Keratinocyte (primary cell): ENCODE measurements at regions not wholly inside any gene's neighbourhood (a gene's known extent, or its start where the extent isn't known, plus 50 kb on each side); places are given as distances from the start of the nearest gene placed in this dataset.

ENCODE experiments used
- EZH2 ChIP-seq: IDR thresholded peaks from one replicate; pipeline ENCODE4 v1.6.1; 2012; ENCODE audit warnings: inconsistent platforms, mild to moderate bottlenecking, low read length, moderate library complexity
- TF ChIP-seq, protein P1 (sequence below), 3 experiments: IDR thresholded peaks in 1 of 3; conservative IDR thresholded peaks in 1 of 3; optimal IDR thresholded peaks in 1 of 3; 2 replicates in 2 of 3; 3 replicates in 1 of 3; pipeline versions ENCODE3 to v1.5.1; 2011; ENCODE audit warnings: low read length in 3 of 3, mild to moderate bottlenecking in 3 of 3, moderate library complexity in 2 of 3, control low read depth in 1 of 3, inconsistent platforms in 1 of 3; ENCODE audit not compliant: insufficient read depth in 2 of 3; ENCODE audit errors: extremely low read depth in 1 of 3

DNA sequence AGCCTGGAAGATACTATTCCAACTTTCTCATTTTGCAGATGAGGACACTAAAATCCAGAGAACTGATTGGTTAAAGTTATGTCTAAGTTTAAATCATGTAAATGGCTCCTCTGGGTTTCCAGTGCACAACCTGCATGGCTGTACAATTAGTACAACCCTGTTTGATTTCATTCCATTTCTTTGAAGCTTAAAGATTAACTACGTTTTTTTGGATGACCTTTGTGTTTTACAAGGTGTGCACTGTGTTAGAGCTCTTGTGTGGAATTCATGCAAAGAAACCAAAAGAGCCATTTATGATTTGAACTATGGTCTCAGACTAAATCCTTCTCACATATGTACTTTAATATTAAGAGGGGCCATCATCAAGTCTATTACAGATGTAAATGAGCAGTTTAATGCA, 149.5 kb downstream of the TMEM168 start:
- no peak for TF ChIP-seq EZH2
- TF ChIP-seq, protein P1, sequence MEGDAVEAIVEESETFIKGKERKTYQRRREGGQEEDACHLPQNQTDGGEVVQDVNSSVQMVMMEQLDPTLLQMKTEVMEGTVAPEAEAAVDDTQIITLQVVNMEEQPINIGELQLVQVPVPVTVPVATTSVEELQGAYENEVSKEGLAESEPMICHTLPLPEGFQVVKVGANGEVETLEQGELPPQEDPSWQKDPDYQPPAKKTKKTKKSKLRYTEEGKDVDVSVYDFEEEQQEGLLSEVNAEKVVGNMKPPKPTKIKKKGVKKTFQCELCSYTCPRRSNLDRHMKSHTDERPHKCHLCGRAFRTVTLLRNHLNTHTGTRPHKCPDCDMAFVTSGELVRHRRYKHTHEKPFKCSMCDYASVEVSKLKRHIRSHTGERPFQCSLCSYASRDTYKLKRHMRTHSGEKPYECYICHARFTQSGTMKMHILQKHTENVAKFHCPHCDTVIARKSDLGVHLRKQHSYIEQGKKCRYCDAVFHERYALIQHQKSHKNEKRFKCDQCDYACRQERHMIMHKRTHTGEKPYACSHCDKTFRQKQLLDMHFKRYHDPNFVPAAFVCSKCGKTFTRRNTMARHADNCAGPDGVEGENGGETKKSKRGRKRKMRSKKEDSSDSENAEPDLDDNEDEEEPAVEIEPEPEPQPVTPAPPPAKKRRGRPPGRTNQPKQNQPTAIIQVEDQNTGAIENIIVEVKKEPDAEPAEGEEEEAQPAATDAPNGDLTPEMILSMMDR (optimal IDR thresholded peaks at IDR 0.05 in 1 of 3, IDR thresholded peaks at IDR 0.05 in 1 of 3, conservative IDR thresholded peaks at IDR 0.05 in 1 of 3; ENCODE audit: extremely low read depth in 1 of 3, insufficient read depth in 2 of 3, low read length in 3 of 3) = no peak
